Kidney tubule cell (primary cell): ENCODE measurements at regions not wholly inside any gene's neighbourhood (a gene's known extent, or its start where the extent isn't known, plus 50 kb on each side); places are given as distances from the start of the nearest gene placed in this dataset.

Experiments used
- DNase-seq: peaks from one replicate; pipeline ENCODE4 v3.0.0-alpha.2; 2018; ENCODE audit warnings: low spot score

DNA sequence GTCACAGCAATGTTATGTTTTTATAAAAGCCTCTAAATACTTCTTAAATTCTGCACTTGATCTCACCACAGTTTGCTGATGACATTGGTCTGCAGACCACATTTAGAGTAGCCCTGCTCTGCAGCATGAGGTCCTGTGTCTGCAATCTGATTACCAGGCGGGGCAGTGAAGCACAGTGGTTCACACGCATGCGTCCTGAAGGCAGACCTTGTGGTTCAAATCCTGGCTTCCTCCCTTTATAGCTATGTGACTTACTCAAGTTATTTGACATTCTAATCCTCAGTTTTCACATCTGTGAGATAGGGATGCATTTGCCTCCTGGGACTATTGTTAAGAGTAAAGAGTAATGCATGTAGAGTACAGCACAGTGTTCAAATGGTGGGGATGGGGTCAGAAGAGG, 50.3 kb downstream of the BMAL2 start:
- DNase-seq = no peak

DNA sequence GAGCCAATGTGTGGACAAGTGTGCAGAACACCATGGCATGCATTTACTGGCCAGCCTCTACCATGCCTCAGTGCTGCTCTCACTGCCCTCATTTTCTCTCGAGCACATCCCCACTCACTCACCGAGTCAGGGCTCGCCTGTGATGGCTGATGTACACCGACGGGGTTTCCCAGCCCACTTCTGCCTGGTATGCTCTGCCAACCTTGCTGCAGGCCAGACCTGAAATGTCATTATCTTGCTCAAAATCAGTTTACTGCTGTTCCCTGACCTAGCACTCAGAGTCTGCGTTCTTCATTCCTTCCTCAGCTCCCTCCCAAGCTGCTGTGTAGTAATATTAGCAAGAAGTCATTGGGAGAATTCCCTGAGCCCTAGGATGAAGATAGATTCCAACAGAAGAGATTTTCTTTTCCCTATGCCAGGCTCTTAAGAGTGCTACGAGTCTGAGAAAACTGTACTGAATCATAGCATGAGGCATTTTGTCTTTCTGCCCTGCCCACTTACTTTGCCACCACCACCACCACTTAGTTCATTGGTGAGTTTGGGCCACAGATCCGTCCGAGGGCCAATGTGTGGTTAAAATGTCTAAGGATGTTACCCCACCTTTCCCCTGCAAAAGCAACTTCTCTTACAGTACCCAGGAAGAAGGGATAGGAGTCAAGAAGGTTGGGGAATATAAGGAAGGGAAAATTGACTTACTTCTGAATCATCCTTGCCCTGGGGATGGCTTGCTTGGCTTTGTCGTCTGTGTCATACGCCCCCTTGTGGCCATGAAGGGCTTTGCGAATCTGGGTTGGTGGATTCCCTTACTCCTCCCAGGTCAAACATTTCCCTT, 51.0 kb downstream of the BMAL2 start:
- peak; percentile 89 for DNase-seq

DNA sequence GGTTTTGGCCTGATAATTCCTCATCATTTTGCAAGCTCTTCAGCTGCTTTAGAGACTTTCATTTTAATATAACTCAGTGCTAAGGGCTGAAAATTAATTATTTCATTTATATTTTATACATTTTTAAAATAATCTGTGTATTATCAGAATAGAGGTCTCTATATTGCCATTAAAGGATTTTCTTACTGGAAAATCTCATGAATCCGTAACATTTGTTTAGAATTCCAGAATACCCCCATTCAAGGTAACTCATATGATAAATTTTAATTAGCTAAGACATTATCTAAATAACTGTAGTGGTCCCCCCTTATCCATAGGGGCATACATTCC, 51.6 kb downstream of the BMAL2 start:
- DNase-seq = no peak

DNA sequence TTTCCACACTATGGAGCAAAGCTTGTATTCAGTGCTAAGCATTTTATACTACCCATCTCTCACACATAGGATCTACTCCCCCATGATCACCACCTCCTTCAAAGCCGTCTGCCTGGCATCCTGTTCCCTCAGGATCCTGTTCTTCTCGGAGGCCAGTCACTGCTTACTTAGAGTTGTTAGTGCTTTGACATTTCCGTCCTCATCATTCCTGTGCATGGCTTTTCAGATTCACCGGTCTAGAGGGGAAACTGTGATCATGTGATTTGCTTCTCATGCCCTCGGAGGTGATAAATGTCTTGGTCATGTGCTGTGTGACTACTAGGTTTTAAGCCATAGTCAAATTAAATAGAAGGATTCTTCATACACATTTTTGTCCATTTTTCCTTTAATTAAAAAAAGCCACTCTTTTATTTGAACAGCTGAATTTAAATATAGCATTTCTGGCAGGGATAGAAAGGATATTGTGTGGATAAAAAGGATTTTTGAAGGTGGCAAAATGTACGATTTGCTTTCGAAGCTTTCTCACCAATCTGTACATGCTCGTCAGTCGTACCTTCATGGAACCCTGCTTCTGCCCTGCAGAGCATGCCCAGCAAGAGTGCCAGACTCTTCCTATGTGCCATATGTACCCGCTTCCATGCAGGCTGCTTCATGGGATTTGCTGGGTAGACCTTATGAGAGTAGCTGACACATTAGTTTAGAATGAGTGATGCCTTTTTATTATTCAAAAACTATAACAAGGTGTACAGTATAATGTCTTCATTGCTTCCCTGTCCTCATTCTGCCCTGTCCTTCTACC, 53.3 kb downstream of the BMAL2 start:
- DNase-seq = peak; percentile 30

DNA sequence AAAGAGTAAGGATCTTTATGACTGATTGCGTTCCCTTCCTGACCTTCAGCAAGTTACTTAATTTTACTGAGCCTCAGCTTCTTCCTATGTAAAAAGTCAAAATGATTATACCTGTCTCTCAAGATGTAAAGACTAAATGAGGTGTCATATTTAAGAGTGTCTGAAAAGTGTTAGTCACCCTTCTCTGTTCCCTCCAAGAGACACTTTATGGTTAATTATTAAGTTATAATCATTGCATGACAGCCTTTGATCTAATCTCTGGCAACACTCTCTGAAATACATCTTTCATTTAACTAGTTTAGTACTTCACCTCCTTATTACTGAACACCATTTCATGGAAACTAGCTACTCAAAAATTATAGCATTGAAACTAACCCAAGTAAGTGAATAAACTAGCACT, 54.8 kb downstream of the BMAL2 start:
- peak; percentile 71 for DNase-seq

DNA sequence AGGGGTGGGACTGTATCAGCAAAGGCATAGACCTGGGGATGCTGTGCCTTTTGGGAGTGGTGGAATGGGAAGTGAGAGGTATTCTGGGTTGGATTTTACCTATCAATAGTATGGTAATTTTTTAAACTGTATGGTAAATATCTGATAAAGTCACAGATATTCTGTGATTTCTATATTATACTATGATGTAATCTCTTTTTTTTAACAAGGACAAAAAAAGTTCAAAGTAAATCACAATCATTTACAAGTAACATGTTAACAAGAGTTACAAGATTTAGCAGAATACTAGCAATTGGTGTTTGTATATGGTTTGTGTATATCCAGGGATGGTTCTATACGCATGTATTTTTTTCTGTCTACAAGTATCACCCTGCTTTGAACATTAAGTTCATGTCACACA, 56.0 kb downstream of the BMAL2 start:
- no peak for DNase-seq

DNA sequence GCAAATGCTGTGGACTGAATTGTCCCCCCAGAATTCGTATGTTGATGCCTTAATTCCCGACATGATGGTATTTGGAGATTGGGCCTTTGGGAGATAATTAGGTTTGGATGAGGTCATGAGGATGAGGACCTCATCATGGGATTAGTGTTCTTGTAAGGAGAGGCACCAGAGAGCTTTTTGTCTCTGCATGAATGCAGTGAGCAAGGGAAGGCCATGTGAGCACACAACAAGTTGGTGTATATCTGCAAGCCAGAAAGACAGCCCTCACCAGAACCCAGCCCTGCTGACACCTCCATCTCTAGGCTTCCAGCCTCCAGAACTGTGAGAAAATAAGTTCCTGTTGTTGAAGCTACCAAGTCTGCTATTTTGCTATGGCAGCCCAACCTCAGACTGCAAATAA, 51.9 kb upstream of the SMCO2 start:
- DNase-seq = no peak

DNA sequence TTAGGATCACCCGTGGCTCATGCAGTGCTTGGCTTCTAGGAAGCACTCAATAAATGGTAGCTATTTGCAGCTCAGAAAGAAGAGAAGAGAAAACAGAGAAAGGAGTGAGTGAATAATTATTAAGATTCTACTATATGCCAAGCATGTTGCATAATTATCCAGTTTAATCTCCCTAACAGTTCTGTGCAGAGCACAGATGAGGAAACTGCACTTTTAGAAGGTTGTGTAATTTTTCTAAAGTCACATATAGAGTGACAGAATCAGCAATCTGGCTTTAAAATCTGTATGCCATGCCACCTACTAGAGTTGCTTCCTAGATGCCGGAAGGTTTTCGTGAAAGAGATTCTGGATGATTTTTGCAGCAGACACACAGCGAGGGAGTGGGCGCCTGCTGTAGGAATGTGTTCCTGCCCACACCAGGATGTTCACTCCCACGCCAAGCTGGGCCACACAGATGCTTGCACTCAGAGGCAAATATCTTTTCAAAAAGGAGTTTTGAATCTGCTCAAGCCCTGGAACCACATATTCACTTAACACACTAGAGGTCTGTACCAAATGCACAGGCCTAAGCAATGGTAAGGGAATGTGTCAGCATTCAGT, 50.2 kb upstream of the SMCO2 start:
- no peak for DNase-seq
